HG03439 (cell line): ENCODE measurements at regions not wholly inside any gene's neighbourhood (a gene's known extent, or its start where the extent isn't known, plus 50 kb on each side); places are given as distances from the start of the nearest gene placed in this dataset.

Experiments used
- ATAC-seq: cut with Tn5 transposase; IDR thresholded peaks from one replicate; pipeline ENCODE4 v1.9.1; 2021; ENCODE audit warnings: mild to moderate bottlenecking, moderate library complexity; ENCODE audit not compliant: unreplicated experiment

DNA sequence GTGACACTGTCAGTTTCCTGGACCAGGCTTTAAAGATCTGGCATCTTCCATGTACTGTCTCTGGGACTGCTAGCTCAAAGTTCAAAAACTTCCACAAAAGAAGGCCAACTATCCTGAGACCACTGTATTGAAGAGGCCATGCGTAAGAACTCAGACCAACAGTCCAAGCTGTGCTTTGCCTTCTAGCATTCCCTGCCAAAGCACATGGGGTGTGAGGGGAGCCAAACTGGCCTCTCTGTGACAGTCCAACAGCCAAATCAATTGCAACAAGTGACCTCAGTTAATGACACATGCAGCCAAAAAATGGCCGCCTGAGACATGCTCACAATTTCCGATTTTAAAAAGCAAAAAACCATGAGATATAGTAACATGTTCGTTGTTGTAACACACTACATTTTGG lies 160.3 kb upstream of the CDH19 start:
- ATAC-seq: no peak

DNA sequence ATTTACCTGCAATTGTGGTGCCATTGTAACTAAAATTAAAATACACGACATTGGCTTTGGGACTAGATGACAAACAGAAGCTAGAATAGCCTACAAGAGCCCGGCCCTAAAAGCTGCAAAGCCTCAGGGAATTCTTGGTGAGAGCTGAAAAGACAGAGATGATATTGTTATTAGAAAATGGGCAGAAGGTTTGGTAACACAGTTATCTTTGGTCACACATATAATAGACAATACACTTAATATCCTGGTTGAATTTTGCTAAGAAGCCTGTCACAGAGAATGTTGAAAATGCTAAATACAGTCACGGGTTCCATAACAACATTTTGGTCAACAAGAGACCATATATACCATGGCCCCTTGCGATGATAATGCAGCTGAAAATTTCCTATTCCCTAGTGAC lies 157.3 kb upstream of the CDH19 start:
- ATAC-seq: no peak

DNA sequence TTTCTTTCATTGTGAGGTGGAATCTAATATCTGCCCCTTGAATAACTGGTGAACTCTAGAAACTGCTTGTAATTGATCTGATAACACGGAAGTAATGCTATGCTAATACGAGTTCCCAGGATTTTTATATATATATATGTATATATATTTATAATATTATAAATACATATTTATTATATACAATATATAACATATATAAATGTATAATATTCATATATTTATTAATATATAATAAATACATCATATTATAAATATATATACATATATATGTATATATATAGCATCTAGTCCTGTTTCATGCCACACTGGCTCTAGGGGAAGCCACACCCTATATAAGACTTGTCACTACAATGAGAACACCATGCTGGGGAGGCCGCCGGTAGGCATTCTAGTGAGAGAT lies 156.7 kb upstream of the CDH19 start:
- ATAC-seq: no peak

DNA sequence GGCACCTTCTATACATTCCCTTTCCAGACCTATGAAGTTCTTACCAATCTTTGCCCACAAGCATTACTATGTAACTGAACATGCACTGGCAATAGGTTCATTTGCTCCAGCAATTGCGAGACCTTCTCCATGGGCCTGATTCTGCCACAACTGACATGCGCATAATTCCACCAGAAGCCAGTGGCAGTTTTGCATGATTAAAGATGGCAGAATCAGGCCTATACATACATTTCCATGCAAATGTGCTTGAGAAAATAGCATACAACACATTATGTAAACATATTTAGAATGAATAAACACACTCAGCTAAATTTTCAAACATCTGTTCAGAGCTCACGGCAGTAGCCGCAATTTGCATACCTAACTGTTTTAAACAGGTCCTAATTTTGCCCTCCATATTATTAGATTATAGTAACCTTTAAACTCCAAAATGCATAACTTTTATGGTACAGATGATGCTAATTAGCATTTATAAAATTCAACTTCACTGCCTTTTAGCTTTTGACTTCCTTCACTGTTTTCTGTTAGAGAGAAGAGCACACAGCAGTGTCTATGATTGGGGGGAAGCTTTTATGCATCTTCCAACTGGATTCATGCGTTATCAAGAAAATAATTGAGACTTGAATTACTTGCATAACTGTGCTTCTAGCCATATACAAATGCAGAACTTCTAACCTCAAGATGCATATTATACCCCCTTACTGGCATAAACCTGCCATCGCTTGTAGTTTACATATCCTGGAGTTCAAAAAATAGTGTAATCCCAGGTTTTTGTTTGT lies 155.3 kb upstream of the CDH19 start:
- ATAC-seq: no peak

DNA sequence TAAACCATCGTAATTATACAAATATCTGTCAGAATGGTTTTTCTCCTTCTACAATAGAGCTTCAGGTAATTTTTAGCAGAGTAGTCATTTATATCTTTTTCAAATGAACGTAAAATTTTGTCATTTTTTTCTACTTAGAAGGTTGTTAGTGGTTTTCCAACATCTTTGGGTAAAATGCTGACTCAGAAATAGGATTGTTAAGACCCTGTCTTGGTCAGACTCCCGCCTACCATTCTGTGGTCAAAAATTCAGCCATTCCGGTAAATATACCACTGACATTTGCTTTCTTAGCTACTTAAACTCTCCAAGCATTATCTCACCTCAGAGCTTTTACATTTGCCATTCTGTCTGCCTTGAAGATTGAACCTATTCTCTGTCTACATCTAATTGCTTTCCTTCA lies 154.1 kb upstream of the CDH19 start:
- no peak for ATAC-seq

DNA sequence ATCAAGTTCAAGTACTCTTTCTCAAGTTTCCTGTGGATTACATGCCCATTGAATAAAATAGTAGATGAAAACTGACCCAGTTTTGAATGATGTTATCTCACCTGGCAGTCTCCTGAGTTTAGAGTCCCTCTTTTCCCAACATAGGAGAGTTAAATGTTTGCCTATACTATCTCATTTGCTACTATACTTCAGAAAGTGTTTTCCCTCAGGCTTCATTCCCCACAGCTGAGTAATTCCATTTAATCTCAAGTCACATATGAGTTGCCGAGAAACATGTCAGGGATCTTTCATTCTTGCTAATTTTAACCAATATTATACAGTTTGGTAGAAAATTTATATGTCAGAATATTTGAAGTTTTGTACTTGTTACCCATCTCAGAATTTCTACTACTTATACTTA lies 150.4 kb upstream of the CDH19 start:
- no peak for ATAC-seq

DNA sequence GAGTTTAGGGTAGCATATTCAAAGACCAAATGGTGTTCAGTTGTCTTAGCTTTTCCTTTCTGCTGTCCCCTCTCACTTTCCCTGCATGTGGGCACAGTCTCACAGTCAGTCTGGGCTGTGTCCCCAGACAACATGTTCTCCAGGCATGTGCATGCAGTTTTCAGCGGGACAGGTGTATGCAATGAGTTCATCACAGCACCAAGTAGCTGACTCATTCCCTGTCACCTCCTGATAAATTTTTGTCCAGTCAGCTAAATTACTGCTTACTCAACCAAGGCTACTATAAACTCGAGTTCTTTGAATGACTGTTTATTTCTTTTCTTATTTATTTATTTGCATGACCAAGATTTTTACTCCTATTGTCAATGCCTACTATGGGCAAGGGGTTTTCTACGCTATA lies 148.8 kb upstream of the CDH19 start:
- ATAC-seq: no peak

DNA sequence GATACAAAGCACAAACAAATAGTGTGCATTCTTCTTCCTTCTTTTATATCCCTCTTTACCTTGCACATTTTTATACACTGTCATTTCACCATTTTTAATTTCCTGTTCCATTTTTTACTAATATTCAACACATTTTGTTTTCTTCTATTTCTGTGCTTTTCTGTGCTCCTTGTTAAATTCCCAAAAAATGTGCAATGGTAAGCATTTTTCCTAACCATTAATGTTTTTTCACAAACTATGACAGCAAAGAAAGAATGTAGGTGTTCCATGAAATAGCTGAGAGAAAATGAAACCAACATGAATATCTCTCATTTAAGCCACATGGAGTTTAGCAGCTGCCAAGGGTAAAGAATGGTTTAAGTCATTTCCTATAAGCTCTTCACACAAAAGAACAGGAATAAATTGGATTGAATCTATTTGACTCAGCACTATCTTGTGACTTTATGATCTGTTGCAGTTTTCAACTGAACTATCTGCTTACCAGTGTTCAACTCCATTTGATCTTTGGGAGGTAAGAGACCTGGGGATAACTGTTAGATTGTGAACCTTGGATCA lies 145.7 kb upstream of the CDH19 start:
- no peak for ATAC-seq

DNA sequence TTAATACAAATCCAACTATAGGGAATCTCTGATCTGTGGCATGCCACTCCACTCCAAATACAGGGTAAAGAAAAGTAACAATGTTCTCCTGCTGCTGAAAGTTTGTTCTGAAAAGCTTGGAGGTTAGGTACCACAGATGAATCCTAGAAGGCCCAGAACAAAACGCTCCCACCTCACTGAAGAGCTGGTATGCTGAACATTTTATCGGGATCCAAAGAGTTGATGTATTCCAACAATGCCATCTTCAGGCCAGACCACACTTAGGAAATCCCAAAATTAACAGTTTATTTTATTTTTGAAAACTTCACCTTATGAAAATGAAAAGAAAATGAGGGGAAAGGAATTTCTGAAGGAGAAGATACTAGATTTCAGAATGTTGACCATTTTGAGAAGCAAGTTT lies 145.1 kb upstream of the CDH19 start:
- no peak for ATAC-seq

DNA sequence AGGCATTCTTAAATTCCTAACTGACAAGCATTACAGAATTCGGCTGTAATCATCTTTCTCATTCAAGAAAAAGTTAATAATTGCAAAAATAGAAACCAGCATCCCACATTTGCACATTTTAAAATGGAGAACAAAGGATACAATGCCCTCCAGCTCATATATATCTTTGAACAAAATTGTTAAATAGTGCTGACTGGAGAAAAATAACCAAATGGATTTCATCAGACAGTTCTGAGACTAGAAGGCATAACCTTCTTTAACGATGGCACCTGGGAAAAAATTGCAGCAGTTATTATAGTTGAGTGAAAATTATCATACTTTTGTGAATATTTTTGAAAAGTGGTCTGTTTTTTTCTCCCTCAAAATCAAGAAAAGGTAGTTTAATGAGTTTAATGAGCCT lies 138.9 kb upstream of the CDH19 start:
- no peak for ATAC-seq

DNA sequence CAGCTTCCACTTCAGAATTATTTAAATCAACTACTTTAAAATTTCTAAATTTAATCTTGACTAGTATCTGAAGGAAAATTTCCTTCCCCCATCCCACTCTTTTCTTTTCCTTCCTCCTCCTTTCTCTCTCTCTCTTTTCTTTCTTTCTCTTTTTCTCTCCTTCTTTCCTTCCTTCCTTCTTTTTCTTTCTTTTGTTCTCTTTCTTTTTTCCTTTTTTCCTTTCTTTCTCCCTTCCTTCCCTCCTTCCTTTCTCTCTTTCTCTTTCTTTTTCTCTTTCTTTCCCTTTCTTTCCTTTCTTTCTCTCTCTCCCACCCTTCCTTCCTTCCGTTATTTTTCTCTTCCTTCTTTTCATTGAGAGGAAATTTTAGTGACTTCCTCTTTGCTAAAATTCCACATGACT lies 132.0 kb upstream of the CDH19 start:
- no peak for ATAC-seq

DNA sequence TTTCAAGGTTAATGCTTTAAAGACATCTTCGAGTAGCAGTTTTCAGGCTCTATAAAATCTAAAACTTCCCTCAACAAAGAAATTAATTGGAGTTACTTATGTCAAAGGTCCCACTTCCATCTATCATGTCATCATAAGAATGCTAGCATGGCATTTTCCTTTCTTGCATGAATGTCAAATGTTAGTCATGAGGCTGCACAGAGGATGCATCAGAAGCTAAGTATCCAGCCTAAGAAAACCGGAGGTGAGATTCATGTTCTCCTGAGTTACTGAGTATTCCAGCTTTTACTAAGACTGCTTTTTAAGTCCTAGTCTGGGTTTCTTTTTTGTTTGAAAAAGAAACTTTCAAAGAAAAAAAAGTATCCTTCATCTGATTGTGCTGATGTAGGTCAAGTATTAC lies 130.6 kb upstream of the CDH19 start:
- ATAC-seq: no peak

DNA sequence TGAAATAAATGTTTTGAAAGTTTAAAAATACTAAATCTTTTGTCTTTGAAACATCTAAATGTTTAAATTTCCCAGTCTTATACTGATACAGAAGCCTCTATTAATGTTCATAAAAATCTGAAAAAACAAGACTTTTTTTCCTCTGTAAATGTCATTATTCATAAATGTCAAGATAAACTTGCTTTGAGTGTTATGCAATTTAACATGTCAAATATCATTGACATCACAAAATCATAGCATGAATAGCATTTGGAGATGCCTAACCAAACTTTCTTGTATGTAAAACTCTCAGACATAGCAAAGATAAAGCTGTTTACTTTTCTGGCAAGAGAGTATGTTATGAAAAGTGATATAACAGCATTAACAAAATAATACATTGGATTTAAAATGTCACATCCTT lies 128.0 kb upstream of the CDH19 start:
- no peak for ATAC-seq

DNA sequence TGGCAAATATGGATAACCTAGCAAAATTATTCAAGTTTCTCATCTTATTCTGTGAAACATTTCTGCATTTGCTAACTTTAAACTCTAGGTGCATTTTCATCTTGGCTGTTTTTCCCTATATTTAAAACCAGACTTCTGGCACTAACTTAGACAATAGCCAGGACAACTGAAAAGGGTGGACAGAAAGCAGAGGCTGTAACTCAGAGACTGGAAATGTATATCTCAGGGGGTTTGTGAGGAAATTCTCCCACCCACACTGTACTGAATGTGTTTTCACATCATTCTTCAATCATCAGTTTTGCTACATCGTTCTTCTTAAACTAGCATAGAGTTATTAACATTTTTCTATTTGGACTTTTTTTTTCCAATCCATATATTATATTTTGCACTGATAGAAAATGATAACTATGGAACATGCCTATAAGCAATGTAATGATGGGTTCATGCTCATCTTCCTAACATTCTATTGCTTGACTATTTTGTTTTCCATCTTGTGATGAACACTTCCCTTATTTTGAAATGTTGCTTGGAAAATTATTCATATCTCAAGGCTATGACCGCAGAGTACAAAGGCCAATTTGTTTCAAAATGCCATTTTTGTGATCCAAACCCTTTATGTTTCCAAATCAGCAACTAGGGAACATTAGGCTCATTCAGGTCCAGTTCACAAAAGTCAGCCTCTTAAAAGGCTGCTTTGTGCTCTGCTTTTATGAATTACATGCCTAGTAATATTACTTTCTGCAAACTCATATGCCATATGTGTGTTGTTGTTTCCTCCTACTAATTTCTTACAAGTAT lies 125.8 kb upstream of the CDH19 start:
- no peak for ATAC-seq

DNA sequence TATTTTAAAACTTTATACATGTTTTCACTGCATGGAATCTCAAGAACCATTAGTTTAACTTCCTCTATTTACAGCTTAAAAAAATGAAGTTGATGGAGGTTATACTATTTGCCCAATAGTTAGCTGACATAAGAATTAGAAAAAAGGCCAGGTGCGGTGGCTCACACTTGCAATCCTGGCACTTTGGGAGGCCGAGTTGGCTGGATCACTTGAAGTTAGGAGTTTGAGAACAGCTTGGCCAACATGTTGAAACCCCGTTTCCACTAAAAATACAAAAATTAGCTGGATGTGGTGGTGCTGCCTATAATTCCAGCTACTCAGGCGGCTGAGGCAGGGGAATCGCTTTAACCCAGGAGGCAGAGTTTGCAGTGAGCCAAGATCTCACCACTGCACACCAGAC lies 125.1 kb upstream of the CDH19 start:
- no peak for ATAC-seq

DNA sequence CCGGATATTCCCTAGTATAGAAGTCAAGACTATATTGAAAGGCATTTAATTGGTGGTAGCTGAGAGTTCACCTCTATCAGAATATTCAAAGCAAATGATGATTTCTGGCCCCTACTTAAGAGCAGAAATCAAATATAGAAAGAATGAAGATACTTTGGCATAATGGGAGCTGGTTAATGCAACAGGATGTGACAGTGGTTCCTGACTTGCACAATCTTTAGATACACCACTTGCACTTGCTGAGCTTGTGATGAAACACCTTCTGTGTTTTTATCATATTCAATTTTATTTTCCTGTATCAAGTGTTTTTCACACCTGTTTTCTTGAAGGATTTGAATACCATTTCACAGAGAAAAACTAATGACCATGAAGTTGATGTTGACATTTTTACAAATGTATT lies 124.1 kb upstream of the CDH19 start:
- no peak for ATAC-seq

DNA sequence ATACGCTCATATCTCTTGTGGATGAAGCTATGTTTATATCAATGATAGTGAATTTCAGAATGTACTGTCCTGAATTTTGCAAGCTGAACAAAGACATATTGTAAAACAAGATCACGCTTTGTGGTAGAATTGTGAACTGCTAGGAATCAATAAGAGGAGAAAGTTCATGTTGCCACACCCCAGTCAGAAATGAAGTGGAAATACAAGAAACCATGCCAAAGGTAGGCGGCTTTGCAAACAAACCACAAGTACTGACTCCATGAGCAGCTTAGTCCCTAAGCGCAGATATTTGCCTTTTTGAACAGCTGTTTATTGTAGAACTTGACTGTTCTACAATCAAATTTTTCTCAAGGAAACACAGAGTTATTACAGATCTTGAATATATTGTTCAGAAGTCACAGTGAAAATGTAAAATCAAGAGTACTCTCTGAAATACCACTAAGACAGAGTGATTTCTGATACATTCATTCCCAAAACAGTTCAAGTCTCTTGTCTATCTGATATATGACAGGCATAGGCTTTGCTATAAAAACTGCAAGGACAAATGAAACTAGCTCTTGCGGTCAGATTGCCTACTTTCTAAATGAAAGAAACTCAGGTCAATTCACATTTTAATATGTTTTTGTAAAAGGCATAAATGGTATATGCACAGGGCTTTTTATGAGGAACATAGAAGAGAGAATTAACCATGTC lies 120.9 kb upstream of the CDH19 start:
- no peak for ATAC-seq

DNA sequence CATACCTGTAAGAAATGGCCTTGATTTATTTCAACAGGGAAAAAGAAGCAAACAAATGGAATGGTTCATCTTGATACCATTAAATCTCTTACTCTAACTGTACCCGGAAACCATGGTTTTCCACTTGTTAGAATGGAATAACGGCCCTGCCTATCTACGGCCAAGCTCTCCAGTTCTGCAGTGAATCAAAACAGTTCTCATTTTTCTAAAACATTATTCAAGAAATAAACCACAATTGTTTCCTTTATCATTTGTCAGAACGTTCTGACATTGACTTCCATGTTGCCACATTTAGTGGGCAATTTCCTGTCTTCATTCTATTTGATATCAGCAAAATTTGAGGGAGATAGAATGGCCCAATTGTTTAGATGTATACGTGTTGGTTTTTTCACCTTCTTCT lies 118.8 kb upstream of the CDH19 start:
- ATAC-seq: no peak

DNA sequence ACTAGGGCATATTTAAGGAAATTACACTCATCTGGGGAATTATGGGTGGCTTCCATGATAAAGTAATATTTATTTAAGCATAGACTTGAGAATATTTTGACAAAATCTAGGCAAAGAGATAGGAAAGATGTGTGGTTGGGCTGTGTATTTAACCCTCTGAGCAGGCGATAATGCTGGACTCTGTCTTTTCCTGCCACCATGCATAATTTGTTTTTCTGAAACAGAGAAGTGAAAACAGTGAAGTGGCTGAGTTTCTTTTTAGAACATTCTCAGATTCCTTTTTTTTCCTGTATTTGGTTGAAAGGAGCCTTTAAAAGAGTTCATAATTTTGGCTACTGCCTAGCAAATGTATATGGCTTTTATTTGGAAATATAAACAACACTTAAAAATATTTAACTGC lies 104.8 kb upstream of the CDH19 start:
- no peak for ATAC-seq

DNA sequence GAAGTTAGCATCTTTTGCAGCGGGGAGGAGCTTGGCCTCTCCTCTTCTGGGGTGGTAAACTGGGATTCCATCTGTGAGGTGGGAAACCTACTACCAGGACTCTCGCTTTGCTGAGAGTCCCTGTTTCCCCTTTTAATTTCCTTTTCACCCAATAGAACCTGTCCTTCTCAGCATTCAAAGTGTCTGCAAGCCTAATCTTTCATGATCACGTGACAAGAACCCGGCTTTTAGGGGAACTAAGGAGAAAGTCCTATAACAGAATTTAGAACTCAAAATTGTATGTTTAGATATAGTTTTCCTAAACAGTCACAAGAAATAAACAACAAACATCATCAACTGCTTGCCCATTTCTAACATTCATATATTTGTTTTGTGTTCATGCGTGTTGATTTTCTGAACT lies 103.6 kb upstream of the CDH19 start:
- no peak for ATAC-seq

DNA sequence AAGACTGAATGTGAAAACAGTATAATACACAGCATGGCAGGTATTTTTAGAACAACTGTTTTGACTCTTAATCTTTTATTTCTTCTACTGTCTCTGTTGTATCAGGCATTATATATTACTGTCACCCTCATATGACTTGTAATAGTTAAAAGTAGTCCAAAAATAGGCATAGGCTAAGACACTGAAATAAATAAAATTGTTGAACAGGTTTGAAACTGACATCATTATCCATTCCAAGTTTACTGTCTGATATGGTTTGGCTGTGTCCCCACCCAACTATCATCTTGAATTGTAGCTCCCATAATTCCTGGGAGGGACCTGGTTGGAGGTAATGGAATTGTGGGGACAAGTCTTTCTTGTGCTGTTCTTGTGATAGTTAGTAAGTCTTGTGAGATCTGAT lies 91.4 kb upstream of the CDH19 start:
- ATAC-seq: no peak

DNA sequence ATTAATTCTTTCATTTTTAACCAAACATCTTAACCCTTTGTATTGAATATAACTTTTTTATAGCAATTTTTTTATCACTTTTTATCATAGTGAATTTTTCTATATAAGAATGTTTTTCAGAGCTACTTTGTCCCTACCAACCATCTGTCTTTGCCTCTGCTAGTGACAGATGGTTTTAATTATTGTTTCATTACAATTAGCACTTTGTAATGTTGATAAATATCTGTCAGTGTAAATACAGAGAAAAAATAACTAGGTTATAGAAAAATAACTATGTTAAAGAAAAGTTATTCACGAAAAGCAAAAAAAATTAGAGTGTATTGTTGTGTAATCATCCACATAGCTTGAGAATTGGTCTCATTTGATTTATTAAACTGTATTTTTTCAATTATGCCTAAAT lies 91.0 kb upstream of the CDH19 start:
- no peak for ATAC-seq
